Cerebellar nuclear complex (tissue), 1 donor: ENCODE measurements at regions not wholly inside any gene's neighbourhood (a gene's known extent, or its start where the extent isn't known, plus 50 kb on each side); places are given as distances from the start of the nearest gene placed in this dataset.
"Not testable (repeated sequence)": the region's sequence is repeated elsewhere in the genome, so short reads cannot be mapped to it uniquely, and the experiment has no call there.

Experiments used
- DNase-seq, 2 experiments: peaks; one replicate each; lab custom pipeline; 2025; lab: John Stamatoyannopoulos, UW

- not testable (repeated sequence) for DNase-seq
Measured at GRCh38 chr14:106197264-106197663, 670.9 kb downstream of the TMEM121 start.

GRCh38 chr14:106199097-106199496, 672.7 kb downstream of the TMEM121 start:
- no peak for DNase-seq

GRCh38 chr14:106200541-106201315, 674.3 kb downstream of the TMEM121 start:
- no peak for DNase-seq

- no peak for DNase-seq
Measured at GRCh38 chr14:106201376-106201775, 675.0 kb downstream of the TMEM121 start.

- no peak for DNase-seq
Measured at GRCh38 chr14:106203438-106203837, 677.1 kb downstream of the TMEM121 start.

GRCh38 chr14:106204063-106204462, 677.7 kb downstream of the TMEM121 start:
- no peak for DNase-seq

GRCh38 chr14:106207316-106207715, 680.9 kb downstream of the TMEM121 start:
- no peak for DNase-seq

GRCh38 chr14:106208794-106209193, 682.4 kb downstream of the TMEM121 start:
- no peak for DNase-seq

GRCh38 chr14:106209755-106210154, 683.4 kb downstream of the TMEM121 start:
- DNase-seq = no peak

- DNase-seq = no peak
Measured at GRCh38 chr14:106210650-106211049, 684.3 kb downstream of the TMEM121 start.

GRCh38 chr14:106211334-106211900, 685.0 kb downstream of the TMEM121 start:
- DNase-seq = no peak

GRCh38 chr14:106215229-106215628, 688.8 kb downstream of the TMEM121 start:
- no peak for DNase-seq

GRCh38 chr14:106216679-106217078, 690.3 kb downstream of the TMEM121 start:
- no peak for DNase-seq

GRCh38 chr14:106218174-106218573, 691.8 kb downstream of the TMEM121 start:
- no peak for DNase-seq

- no peak for DNase-seq
Measured at GRCh38 chr14:106222311-106222710, 695.9 kb downstream of the TMEM121 start.

- DNase-seq = no peak
Measured at GRCh38 chr14:106222731-106223130, 696.3 kb downstream of the TMEM121 start.

GRCh38 chr14:106227793-106228192, 701.4 kb downstream of the TMEM121 start:
- DNase-seq = no peak

GRCh38 chr14:106228541-106229158, 702.3 kb downstream of the TMEM121 start:
- DNase-seq = no peak

- no peak for DNase-seq
Measured at GRCh38 chr14:106230071-106230470, 703.7 kb downstream of the TMEM121 start.

- DNase-seq = not testable (repeated sequence)
Measured at GRCh38 chr14:106233191-106233590, 706.8 kb downstream of the TMEM121 start.

- DNase-seq = not testable (repeated sequence)
Measured at GRCh38 chr14:106234525-106235254, 708.3 kb downstream of the TMEM121 start.

- DNase-seq = no peak
Measured at GRCh38 chr14:106235356-106236159, 709.2 kb downstream of the TMEM121 start.
